Left ventricle myocardium inferior (tissue), 1 donor: ENCODE measurements at regions not wholly inside any gene's neighbourhood (a gene's known extent, or its start where the extent isn't known, plus 50 kb on each side); places are given as distances from the start of the nearest gene placed in this dataset.

ENCODE experiments used
- DNase-seq: peaks from one replicate; pipeline ENCODE4 v3.0.0-alpha.2; 2020
- H3K27ac ChIP-seq: fragments of 200-600 bp; replicated peaks from 2 replicates; pipeline ENCODE4 v1.8.0; 2021
- H3K27me3 ChIP-seq: fragments of 200-600 bp; 2 replicates; pipeline ENCODE4 v1.8.0; 2021; ENCODE audit warnings: low read depth
- H3K36me3 ChIP-seq: fragments of 200-600 bp; 2 replicates; pipeline ENCODE4 v1.8.0; 2021
- H3K4me1 ChIP-seq: fragments of 200-600 bp; 2 replicates; pipeline ENCODE4 v1.8.0; 2021
- H3K4me3 ChIP-seq: fragments of 200-600 bp; 2 replicates; pipeline ENCODE4 v1.8.0; 2021; ENCODE audit warnings: mild to moderate bottlenecking, moderate library complexity
- H3K9me3 ChIP-seq: fragments of 200-600 bp; replicated peaks from 2 replicates; pipeline ENCODE4 v1.8.0; 2021
- intact Hi-C: fragments of 100-400 bp; cut with micrococcal nuclease; formaldehyde crosslinking; loops from one replicate; pipeline ENCODE4 v1.11.0; 2022
- TF ChIP-seq, protein P1 (sequence below): fragments of 200-600 bp; IDR thresholded peaks from 2 replicates; pipeline ENCODE4 v1.8.0; 2021; ENCODE audit warnings: antibody characterized with exemption, mild to moderate bottlenecking, borderline replicate concordance
- donor health status: DM: no; HTN: yes; CAD: no; lungs with severe emphysema.

DNA sequence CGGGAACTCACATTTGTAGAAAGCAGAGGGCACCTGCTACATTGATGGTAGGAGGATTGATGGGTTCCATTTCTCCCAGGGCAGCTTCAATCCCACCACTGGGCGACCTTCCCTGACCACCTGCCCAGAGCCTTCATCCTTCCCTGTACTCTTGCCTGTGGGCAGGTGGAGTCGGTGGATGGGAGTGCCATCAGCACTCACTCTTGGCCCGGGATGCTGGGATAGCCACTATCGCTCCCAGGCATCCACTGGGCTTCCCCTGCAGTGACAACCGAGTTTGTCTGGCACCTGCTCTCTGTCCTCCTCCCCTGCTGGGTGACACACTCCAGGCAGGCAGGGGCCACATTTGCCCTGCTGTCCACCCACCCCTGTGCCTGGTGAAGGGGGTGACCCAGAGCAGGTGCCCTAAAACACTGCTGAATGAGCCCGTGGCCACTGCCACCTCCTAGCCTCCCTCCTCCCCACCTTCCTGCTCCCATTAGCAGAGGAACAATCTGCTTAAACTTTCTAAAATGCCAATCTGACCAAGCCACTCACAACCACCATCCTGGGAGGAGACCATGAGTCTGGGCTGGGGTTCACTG, 604.7 kb downstream of the TBC1D22A start:
- Histone ChIP-seq H3K4me1 (no peaks in the 10 kb centered on the region), H3K9me3 (peaks cover 28% of the 10 kb centered on the region), H3K27me3 (peaks cover 60% of the 10 kb centered on the region), H3K4me3 (no peak overlapping the region), H3K36me3 (no peaks in the 10 kb centered on the region), H3K27ac (no peak overlapping the region)
- TF ChIP-seq, protein P1, sequence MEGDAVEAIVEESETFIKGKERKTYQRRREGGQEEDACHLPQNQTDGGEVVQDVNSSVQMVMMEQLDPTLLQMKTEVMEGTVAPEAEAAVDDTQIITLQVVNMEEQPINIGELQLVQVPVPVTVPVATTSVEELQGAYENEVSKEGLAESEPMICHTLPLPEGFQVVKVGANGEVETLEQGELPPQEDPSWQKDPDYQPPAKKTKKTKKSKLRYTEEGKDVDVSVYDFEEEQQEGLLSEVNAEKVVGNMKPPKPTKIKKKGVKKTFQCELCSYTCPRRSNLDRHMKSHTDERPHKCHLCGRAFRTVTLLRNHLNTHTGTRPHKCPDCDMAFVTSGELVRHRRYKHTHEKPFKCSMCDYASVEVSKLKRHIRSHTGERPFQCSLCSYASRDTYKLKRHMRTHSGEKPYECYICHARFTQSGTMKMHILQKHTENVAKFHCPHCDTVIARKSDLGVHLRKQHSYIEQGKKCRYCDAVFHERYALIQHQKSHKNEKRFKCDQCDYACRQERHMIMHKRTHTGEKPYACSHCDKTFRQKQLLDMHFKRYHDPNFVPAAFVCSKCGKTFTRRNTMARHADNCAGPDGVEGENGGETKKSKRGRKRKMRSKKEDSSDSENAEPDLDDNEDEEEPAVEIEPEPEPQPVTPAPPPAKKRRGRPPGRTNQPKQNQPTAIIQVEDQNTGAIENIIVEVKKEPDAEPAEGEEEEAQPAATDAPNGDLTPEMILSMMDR = no peak
- no peak for DNase-seq
- intact Hi-C loops = no loop called here

DNA sequence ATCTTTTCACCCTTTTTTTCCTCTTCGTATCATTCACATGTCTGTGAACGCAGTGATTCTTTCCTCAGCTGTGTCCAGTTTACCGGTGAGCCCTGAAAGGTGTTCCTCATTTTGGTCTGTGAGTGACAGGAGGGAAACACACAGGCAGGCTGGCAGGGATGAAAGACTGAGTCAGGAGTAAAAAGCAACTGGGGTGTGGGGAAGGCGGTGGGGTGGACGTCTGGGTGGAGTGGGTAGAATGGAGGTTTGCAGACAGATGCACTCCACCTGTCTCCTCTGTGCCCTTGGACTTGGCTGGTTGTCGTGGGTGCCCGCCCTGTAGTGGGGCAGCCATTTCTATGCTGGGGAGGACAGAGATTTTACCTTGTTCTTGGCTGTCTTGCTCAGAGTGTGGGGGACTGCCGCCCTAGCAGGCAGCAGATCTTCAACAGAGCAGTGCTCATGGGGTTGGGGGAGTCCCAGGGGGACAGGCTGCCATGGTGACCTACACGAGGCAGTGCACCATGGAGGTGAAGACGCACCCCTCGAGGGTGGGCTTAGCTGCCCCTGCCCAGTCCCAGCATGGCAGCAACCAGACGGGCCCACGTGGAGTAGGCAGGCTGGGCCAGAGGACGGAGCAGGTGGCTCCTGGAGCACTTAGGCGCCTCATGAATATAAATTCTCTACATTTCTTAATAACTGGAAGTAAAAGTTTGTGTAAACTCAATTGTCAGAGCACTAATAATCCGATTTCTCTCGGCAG, 603.7 kb downstream of the TBC1D22A start:
- peaks cover 50% of the 10 kb centered on the region for H3K27me3 ChIP-seq
- no peak overlapping the region for H3K4me3 ChIP-seq
- no peaks in the 10 kb centered on the region for H3K4me1 ChIP-seq
- H3K27ac ChIP-seq = no peak overlapping the region
- TF ChIP-seq, protein P1 = no peak
- no peaks in the 10 kb centered on the region for H3K36me3 ChIP-seq
- intact Hi-C loops = no loop called here
- DNase-seq = no peak
- H3K9me3 ChIP-seq = peaks cover 38% of the 10 kb centered on the region

DNA sequence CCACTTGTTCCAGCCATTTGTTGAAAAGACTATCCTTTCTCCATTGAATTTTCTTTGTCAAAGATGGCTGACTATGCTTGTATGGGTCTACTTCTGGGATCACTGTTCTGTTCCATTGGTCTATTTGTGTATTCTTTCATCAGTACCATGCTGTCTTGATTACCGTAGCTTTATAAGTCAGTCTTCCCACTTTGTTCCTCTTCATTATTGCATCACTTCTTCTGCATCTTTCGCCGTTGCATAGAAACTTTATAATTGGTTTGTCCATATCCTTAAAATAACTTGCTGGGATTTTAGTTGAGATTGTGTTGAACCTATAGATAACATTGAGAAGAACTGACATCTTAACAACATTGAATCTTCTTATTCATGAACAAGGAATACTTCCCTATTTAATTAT, 598.8 kb downstream of the TBC1D22A start:
- Histone ChIP-seq H3K36me3 (no peaks in the 10 kb centered on the region), H3K9me3 (peaks cover 46% of the 10 kb centered on the region), H3K27ac (no peak overlapping the region), H3K4me1 (no peaks in the 10 kb centered on the region), H3K27me3 (peaks cover 30% of the 10 kb centered on the region), H3K4me3 (no peak overlapping the region)
- intact Hi-C loops = no loop called here
- DNase-seq = no peak
- TF ChIP-seq, protein P1 = no peak

DNA sequence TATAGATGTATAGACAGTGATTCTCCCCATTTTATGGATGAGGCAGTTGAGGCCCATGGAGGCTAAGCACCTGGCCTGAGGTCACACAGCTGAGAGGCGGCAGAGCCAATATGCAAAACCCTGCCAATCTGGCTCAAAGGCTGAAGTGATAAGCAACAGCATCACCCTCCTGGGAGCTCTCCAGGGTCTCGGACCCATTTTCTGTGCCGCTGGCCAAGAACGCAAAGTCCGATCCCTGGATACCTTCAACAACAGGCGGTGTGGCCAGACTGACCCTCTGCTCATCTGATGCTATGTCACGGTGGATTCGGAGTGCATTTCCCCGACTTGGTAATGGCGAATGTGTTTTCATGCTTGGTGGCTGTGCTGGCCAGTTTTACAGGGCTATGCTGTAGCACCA, 595.0 kb downstream of the TBC1D22A start:
- H3K4me3 ChIP-seq = no peak overlapping the region
- H3K27me3 ChIP-seq = peaks cover 49% of the 10 kb centered on the region
- no peaks in the 10 kb centered on the region for H3K4me1 ChIP-seq
- intact Hi-C loops = no loop called here
- no peaks in the 10 kb centered on the region for H3K36me3 ChIP-seq
- TF ChIP-seq, protein P1 = no peak
- no peak for DNase-seq
- H3K27ac ChIP-seq = no peak overlapping the region
- peaks cover 21% of the 10 kb centered on the region for H3K9me3 ChIP-seq

DNA sequence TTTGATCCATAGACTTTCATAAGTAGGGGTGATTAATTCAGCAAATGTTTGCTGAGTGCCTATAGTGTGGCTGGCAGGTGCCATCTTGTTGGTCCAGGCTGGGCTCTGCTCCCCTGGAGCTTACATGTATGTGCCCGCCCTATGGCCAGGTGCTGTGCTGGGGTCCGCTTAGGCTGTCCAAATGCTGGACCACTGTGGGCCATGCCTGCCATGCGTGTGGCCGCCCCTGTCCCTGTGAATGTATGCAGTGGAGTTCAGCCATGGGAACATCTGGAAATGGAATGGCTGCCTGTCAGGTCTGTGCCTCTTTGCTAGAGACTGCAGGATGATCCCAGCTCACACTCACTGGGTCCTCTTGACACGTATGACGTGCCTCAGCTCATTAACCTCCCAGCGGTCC, 594.6 kb downstream of the TBC1D22A start:
- no peak overlapping the region for H3K27ac ChIP-seq
- DNase-seq = no peak
- intact Hi-C loops = no loop called here
- H3K9me3 ChIP-seq = peaks cover 17% of the 10 kb centered on the region
- H3K4me3 ChIP-seq = no peak overlapping the region
- peaks cover 53% of the 10 kb centered on the region for H3K27me3 ChIP-seq
- no peaks in the 10 kb centered on the region for H3K4me1 ChIP-seq
- no peaks in the 10 kb centered on the region for H3K36me3 ChIP-seq
- TF ChIP-seq, protein P1 = no peak
